Memory B cell (primary cell): ENCODE measurements at regions not wholly inside any gene's neighbourhood (a gene's known extent, or its start where the extent isn't known, plus 50 kb on each side); places are given as distances from the start of the nearest gene placed in this dataset.

Experiments
- ATAC-seq: fragments of 150-1000 bp; cut with Tn5 transposase; 2 replicates; pipeline ENCODE4 v1.10.0; 2021; ENCODE audit warnings: low read depth, mild to moderate bottlenecking, moderate library complexity
- DNase-seq, 2 donors: peaks; one replicate each; pipeline ENCODE4 v3.0.0; 2022; ENCODE audit warnings: low spot score in 2 of 2
- H3K27ac Mint-ChIP-seq: one replicate; pipeline ENCODE4 v1.8.0; 2022; ENCODE audit warnings: mild to moderate bottlenecking, moderate library complexity, mixed read lengths
- H3K27me3 Mint-ChIP-seq: one replicate; pipeline ENCODE4 v1.8.0; 2022; ENCODE audit warnings: mixed read lengths
- H3K36me3 Mint-ChIP-seq: one replicate; pipeline ENCODE4 v1.8.0; 2022; ENCODE audit warnings: mild to moderate bottlenecking, mixed read lengths
- H3K4me1 Mint-ChIP-seq: one replicate; pipeline ENCODE4 v1.8.0; 2022; ENCODE audit warnings: mixed read lengths
- H3K4me3 Mint-ChIP-seq: one replicate; pipeline ENCODE4 v1.8.0; 2022; ENCODE audit warnings: mild to moderate bottlenecking, moderate library complexity, mixed read lengths
- H3K9me3 Mint-ChIP-seq: one replicate; pipeline ENCODE4 v1.8.0; 2022; ENCODE audit warnings: mixed read lengths

GRCh38 chr12:29088611-29089219 lies 60.4 kb upstream of the FAR2 start:
- no peak for ATAC-seq
- H3K36me3 Mint-ChIP-seq = no peaks in the 10 kb centered on the region
- H3K27me3 Mint-ChIP-seq = peaks cover 9% of the 10 kb centered on the region
- H3K4me1 Mint-ChIP-seq = no peaks in the 10 kb centered on the region
- H3K9me3 Mint-ChIP-seq = peaks cover 1% of the 10 kb centered on the region
- H3K4me3 Mint-ChIP-seq = no peak overlapping the region
- DNase-seq = no peak
- H3K27ac Mint-ChIP-seq = no peak overlapping the region
